Neural cell (in vitro differentiated cells): ENCODE measurements at regions not wholly inside any gene's neighbourhood (a gene's known extent, or its start where the extent isn't known, plus 50 kb on each side); places are given as distances from the start of the nearest gene placed in this dataset.
"Not testable (repeated sequence)": the region's sequence is repeated elsewhere in the genome, so short reads cannot be mapped to it uniquely, and the experiment has no call there.

Source experiments
- EP300 ChIP-seq: fragments of 450-650 bp; conservative IDR thresholded peaks from 2 replicates; pipeline ENCODE4 v1.6.1; 2014; ENCODE audit warnings: antibody characterized with exemption, mild to moderate bottlenecking, moderate library complexity; ENCODE audit not compliant: poor library complexity, severe bottlenecking
- EZH2 ChIP-seq: fragments of 200-600, 300-800 bp; shearing (Covaris generic), sonication (generic); IDR thresholded peaks from 2 replicates; pipeline ENCODE4 v1.6.1; 2014; ENCODE audit warnings: antibody characterized with exemption, low read length, borderline replicate concordance, mild to moderate bottlenecking; ENCODE audit not compliant: insufficient read depth, poor library complexity, severe bottlenecking
- POLR2AphosphoS5 ChIP-seq: IDR thresholded peaks from 2 replicates; pipeline ENCODE4 v1.6.1; 2012
- RAD21 ChIP-seq: fragments of 450-650 bp; conservative IDR thresholded peaks from 2 replicates; pipeline ENCODE4 v1.6.1; 2014; ENCODE audit warnings: antibody characterized with exemption, mild to moderate bottlenecking, moderate library complexity
- TF ChIP-seq, protein P1 (sequence below): fragments of 450-650 bp; IDR thresholded peaks from 2 replicates; pipeline ENCODE4 v1.5.1; 2014; ENCODE audit warnings: antibody characterized with exemption, mild to moderate bottlenecking, moderate library complexity; ENCODE audit not compliant: poor library complexity, severe bottlenecking

DNA sequence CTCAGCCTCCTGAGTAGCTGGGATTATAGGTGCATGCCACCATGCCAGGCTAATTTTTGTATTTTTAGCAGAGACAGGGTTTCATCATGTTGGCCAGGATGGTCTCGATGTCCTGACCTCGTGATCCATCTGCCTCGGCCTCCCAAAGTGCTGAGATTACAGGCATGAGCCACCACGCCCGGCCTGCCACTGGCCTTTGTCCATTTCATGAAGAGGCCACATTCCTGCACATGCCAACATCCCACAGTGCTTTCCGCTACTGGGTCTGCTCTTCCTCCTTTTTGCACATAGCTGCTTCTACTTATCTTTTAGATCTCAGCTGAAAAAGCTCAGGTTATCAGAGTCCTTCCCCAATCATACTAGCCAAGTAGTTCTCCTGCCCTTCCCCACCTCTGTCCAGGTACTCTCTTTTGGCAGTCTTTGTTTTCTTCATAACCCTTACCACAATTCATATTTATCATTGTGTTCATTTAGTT lies 59.2 kb upstream of the PTPRJ start:
- TF ChIP-seq, protein P1, sequence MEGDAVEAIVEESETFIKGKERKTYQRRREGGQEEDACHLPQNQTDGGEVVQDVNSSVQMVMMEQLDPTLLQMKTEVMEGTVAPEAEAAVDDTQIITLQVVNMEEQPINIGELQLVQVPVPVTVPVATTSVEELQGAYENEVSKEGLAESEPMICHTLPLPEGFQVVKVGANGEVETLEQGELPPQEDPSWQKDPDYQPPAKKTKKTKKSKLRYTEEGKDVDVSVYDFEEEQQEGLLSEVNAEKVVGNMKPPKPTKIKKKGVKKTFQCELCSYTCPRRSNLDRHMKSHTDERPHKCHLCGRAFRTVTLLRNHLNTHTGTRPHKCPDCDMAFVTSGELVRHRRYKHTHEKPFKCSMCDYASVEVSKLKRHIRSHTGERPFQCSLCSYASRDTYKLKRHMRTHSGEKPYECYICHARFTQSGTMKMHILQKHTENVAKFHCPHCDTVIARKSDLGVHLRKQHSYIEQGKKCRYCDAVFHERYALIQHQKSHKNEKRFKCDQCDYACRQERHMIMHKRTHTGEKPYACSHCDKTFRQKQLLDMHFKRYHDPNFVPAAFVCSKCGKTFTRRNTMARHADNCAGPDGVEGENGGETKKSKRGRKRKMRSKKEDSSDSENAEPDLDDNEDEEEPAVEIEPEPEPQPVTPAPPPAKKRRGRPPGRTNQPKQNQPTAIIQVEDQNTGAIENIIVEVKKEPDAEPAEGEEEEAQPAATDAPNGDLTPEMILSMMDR, result not testable (repeated sequence)
- TF ChIP-seq POLR2AphosphoS5, RAD21, EP300, EZH2: not testable (repeated sequence)
